CD4-positive, alpha-beta T cell treated with Interleukin-6 for 4 hours (primary cell): ENCODE measurements at regions not wholly inside any gene's neighbourhood (a gene's known extent, or its start where the extent isn't known, plus 50 kb on each side); places are given as distances from the start of the nearest gene placed in this dataset.
A peak's percentile ranks its signal among the peaks of the same experiment; 100 is the strongest.

ENCODE experiments used
- DNase-seq: peaks from one replicate; pipeline ENCODE4 v3.0.0-alpha.2; 2020; ENCODE audit warnings: mixed read lengths

- no peak for DNase-seq
Observed at GRCh38 chr17:55668312-55668920, 54.2 kb downstream of the TMEM100 start.

GRCh38 chr17:55666806-55667205 is 55.9 kb downstream of the TMEM100 start:
- no peak for DNase-seq

GRCh38 chr17:55664287-55664686 is 58.4 kb downstream of the TMEM100 start:
- DNase-seq: no peak

- no peak for DNase-seq
Observed at GRCh38 chr17:55663400-55663799, 59.3 kb downstream of the TMEM100 start.

- DNase-seq: no peak
Observed at GRCh38 chr17:55661963-55662834, 60.5 kb downstream of the TMEM100 start.

- no peak for DNase-seq
Observed at GRCh38 chr17:55661256-55661758, 61.4 kb downstream of the TMEM100 start.

- DNase-seq: no peak
Observed at GRCh38 chr17:55660178-55660886, 62.3 kb downstream of the TMEM100 start.

GRCh38 chr17:55659661-55660060 is 63.0 kb downstream of the TMEM100 start:
- no peak for DNase-seq

GRCh38 chr17:55655777-55656176 is 66.9 kb downstream of the TMEM100 start:
- no peak for DNase-seq

- DNase-seq: no peak
Observed at GRCh38 chr17:55654821-55655220, 67.8 kb downstream of the TMEM100 start.

GRCh38 chr17:55654022-55654421 is 68.6 kb downstream of the TMEM100 start:
- DNase-seq: no peak

- DNase-seq: no peak
Observed at GRCh38 chr17:55652825-55653224, 69.8 kb downstream of the TMEM100 start.

- DNase-seq: no peak
Observed at GRCh38 chr17:55652114-55652823, 70.4 kb downstream of the TMEM100 start.

- DNase-seq: no peak
Observed at GRCh38 chr17:55649957-55650597, 72.6 kb downstream of the TMEM100 start.

GRCh38 chr17:55648086-55648485 is 74.6 kb downstream of the TMEM100 start:
- no peak for DNase-seq

GRCh38 chr17:55645361-55645760 is 77.3 kb downstream of the TMEM100 start:
- no peak for DNase-seq

GRCh38 chr17:55644346-55644745 is 78.3 kb downstream of the TMEM100 start:
- no peak for DNase-seq

- no peak for DNase-seq
Observed at GRCh38 chr17:55642741-55643140, 79.9 kb downstream of the TMEM100 start.

- DNase-seq: peak; percentile 30
Observed at GRCh38 chr17:55641676-55642081, 81.0 kb downstream of the TMEM100 start.

GRCh38 chr17:55639096-55639495 is 83.6 kb downstream of the TMEM100 start:
- no peak for DNase-seq

GRCh38 chr17:55635253-55635914 is 87.3 kb downstream of the TMEM100 start:
- no peak for DNase-seq

GRCh38 chr17:55634702-55635101 is 88.0 kb downstream of the TMEM100 start:
- DNase-seq: no peak
